HEK293T (cell line): ENCODE measurements at regions not wholly inside any gene's neighbourhood (a gene's known extent, or its start where the extent isn't known, plus 50 kb on each side); places are given as distances from the start of the nearest gene placed in this dataset.

Source experiments
- CTCF ChIA-PET: fragments of 350-600 bp; formaldehyde crosslinking; extraction: SDS; loops from one replicate; lab custom pipeline; 2021; ENCODE audit warnings: antibody characterized with exemption, inconsistent platforms; lab: Yijun Ruan, JAX
- POLR2A ChIA-PET: fragments of 350-600 bp; formaldehyde crosslinking; extraction: SDS; loops from one replicate; lab custom pipeline; 2020; ENCODE audit warnings: antibody characterized with exemption, inconsistent platforms; lab: Yijun Ruan, JAX
- DNase-seq: peaks from one replicate; pipeline ENCODE4 v3.0.0; 2012; ENCODE audit warnings: mixed read lengths; ENCODE audit errors: extremely low spot score
- ARNT ChIP-seq: fragments of 450-650 bp; IDR thresholded peaks from 2 replicates; pipeline ENCODE4 v1.6.1; 2017; ENCODE audit warnings: mild to moderate bottlenecking
- BHLHE40 ChIP-seq: fragments of 450-650 bp; IDR thresholded peaks from 2 replicates; pipeline ENCODE4 v1.6.1; 2016; ENCODE audit warnings: mild to moderate bottlenecking, moderate library complexity, borderline replicate concordance
- CTBP1 ChIP-seq: fragments of 450-650 bp; IDR thresholded peaks from 2 replicates; pipeline ENCODE4 v1.6.1; 2016; ENCODE audit warnings: borderline replicate concordance
- ELF4 ChIP-seq: fragments of 450-650 bp; IDR thresholded peaks from 2 replicates; pipeline ENCODE4 v1.6.1; 2017; ENCODE audit warnings: antibody characterized with exemption
- FOXA1 ChIP-seq: fragments of 450-650 bp; IDR thresholded peaks from 2 replicates; pipeline ENCODE4 v1.6.1; 2016; ENCODE audit warnings: mild to moderate bottlenecking
- FOXK2 ChIP-seq: fragments of 450-650 bp; IDR thresholded peaks from 2 replicates; pipeline ENCODE4 v1.6.1; 2016; ENCODE audit warnings: mild to moderate bottlenecking
- FOXM1 ChIP-seq: fragments of 450-650 bp; IDR thresholded peaks from 2 replicates; pipeline ENCODE4 v1.6.1; 2017; ENCODE audit warnings: mild to moderate bottlenecking, borderline replicate concordance
- HDGF ChIP-seq: fragments of 450-650 bp; IDR thresholded peaks from 2 replicates; pipeline ENCODE4 v1.6.1; 2017; ENCODE audit warnings: antibody characterized with exemption, borderline replicate concordance
- L3MBTL2 ChIP-seq: fragments of 450-650 bp; conservative IDR thresholded peaks from 2 replicates; pipeline ENCODE4 v1.6.1; 2016; ENCODE audit warnings: mild to moderate bottlenecking
- LEF1 ChIP-seq: fragments of 450-650 bp; IDR thresholded peaks from 2 replicates; pipeline ENCODE4 v1.6.1; 2017; ENCODE audit warnings: mild to moderate bottlenecking, borderline replicate concordance
- NFRKB ChIP-seq: fragments of 450-650 bp; IDR thresholded peaks from 2 replicates; pipeline ENCODE4 v1.6.1; 2016; ENCODE audit warnings: mild to moderate bottlenecking, moderate library complexity
- PKNOX1 ChIP-seq: fragments of 450-650 bp; IDR thresholded peaks from 2 replicates; pipeline ENCODE4 v1.6.1; 2016
- SP1 ChIP-seq: fragments of 450-650 bp; IDR thresholded peaks from 2 replicates; pipeline ENCODE4 v1.6.1; 2017
- SUZ12 ChIP-seq: fragments of 450-650 bp; IDR thresholded peaks from 2 replicates; pipeline ENCODE4 v1.6.1; 2016; ENCODE audit warnings: mild to moderate bottlenecking
- TARDBP ChIP-seq: fragments of 450-650 bp; IDR thresholded peaks from 2 replicates; pipeline ENCODE4 v1.6.1; 2016
- ZNF384 ChIP-seq: fragments of 450-650 bp; IDR thresholded peaks from 2 replicates; pipeline ENCODE4 v1.6.1; 2016

GRCh38 chr7:106721816-106722785 is 61.1 kb upstream of the CCDC71L start:
- ChIA-PET CTCF (interaction anchor here (0.5 kb wide), 1 partner anchor 71 kb away, joined by 3 read pairs; no protein-coding TSS in a partner anchor), POLR2A (no interaction called here)
- TF ChIP-seq ARNT, result no peak
- TF ChIP-seq LEF1, result no peak
- no peak for TF ChIP-seq CTBP1
- TF ChIP-seq SUZ12, result no peak
- TF ChIP-seq FOXA1, result no peak
- no peak for TF ChIP-seq FOXK2
- TF ChIP-seq ELF4, result no peak
- no peak for TF ChIP-seq HDGF
- TF ChIP-seq BHLHE40, result no peak
- no peak for TF ChIP-seq FOXM1
- no peak for TF ChIP-seq ZNF384
- TF ChIP-seq SP1, result no peak
- TF ChIP-seq TARDBP, result no peak
- no peak for TF ChIP-seq L3MBTL2
- no peak for DNase-seq

- ChIA-PET POLR2A (no interaction called here), CTCF (no interaction called here)
- TF ChIP-seq ZNF384 (no peak), CTBP1 (no peak), ARNT (no peak), FOXA1 (no peak), TARDBP (no peak), BHLHE40 (no peak)
- DNase-seq, result no peak
Measured at GRCh38 chr7:106723398-106723797, 62.4 kb upstream of the CCDC71L start.

- no peak for DNase-seq
- ChIA-PET POLR2A (no interaction called here), CTCF (interaction anchor here (0.7 to 1.3 kb wide), 2 partner anchors 9 to 13 kb away, joined by 3 read pairs; no protein-coding TSS in a partner anchor)
- TF ChIP-seq SUZ12 (no peak), ZNF384 (no peak), FOXK2 (no peak), TARDBP (no peak), BHLHE40 (no peak), LEF1 (no peak), ARNT (no peak)
Measured at GRCh38 chr7:106729720-106730385, 68.9 kb upstream of the CCDC71L start.

GRCh38 chr7:106731187-106731586 is 70.2 kb upstream of the CCDC71L start:
- CTCF ChIA-PET, result interaction anchor here (1.3 kb wide), 1 partner anchor 14 kb away, joined by 3 read pairs; no protein-coding TSS in a partner anchor
- POLR2A ChIA-PET, result no interaction called here
- no peak for TF ChIP-seq ELF4

GRCh38 chr7:106731646-106732444 is 70.9 kb upstream of the CCDC71L start:
- DNase-seq, result no peak
- no peak for TF ChIP-seq FOXK2
- TF ChIP-seq SP1, result no peak
- no peak for TF ChIP-seq NFRKB
- TF ChIP-seq HDGF, result no peak
- TF ChIP-seq CTBP1, result no peak
- TF ChIP-seq ELF4, result no peak
- no peak for TF ChIP-seq LEF1
- TF ChIP-seq FOXM1, result no peak
- TF ChIP-seq ZNF384, result no peak
- TF ChIP-seq BHLHE40, result no peak
- TF ChIP-seq ARNT, result no peak
- no peak for TF ChIP-seq PKNOX1
- TF ChIP-seq L3MBTL2, result no peak
- TF ChIP-seq SUZ12, result no peak
- no peak for TF ChIP-seq TARDBP
- no peak for TF ChIP-seq FOXA1
- CTCF ChIA-PET, result no interaction called here
- POLR2A ChIA-PET, result no interaction called here

More at GRCh38 chr7:106731187-106731586, 70.2 kb upstream of the CCDC71L start:
- DNase-seq, result no peak

- POLR2A ChIA-PET, result no interaction called here
- TF ChIP-seq BHLHE40, result no peak
- no peak for TF ChIP-seq L3MBTL2
- no peak for TF ChIP-seq TARDBP
- no peak for TF ChIP-seq FOXK2
- CTCF ChIA-PET, result interaction anchor here (2.2 kb wide), 1 partner anchor 193 kb away, joined by 10 read pairs; no protein-coding TSS in a partner anchor
- DNase-seq, result no peak
Measured at GRCh38 chr7:106735637-106736036, 74.7 kb upstream of the CCDC71L start.
